ENCODE measurements at regions not wholly inside any gene's neighbourhood (a gene's known extent, or its start where the extent isn't known, plus 50 kb on each side); places are given as distances from the start of the nearest gene placed in this dataset.

GRCh38 chr5:174616036-174616435 lies 108.3 kb upstream of the MSX2 start:
- TF ChIP-seq, protein P1, sequence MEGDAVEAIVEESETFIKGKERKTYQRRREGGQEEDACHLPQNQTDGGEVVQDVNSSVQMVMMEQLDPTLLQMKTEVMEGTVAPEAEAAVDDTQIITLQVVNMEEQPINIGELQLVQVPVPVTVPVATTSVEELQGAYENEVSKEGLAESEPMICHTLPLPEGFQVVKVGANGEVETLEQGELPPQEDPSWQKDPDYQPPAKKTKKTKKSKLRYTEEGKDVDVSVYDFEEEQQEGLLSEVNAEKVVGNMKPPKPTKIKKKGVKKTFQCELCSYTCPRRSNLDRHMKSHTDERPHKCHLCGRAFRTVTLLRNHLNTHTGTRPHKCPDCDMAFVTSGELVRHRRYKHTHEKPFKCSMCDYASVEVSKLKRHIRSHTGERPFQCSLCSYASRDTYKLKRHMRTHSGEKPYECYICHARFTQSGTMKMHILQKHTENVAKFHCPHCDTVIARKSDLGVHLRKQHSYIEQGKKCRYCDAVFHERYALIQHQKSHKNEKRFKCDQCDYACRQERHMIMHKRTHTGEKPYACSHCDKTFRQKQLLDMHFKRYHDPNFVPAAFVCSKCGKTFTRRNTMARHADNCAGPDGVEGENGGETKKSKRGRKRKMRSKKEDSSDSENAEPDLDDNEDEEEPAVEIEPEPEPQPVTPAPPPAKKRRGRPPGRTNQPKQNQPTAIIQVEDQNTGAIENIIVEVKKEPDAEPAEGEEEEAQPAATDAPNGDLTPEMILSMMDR (IDR thresholded peaks at IDR 0.05; ENCODE audit: poor library complexity, severe bottlenecking) = no peak
- no peaks in the 10 kb centered on the region for H3K27me3 ChIP-seq (ENCODE audit: insufficient read depth, poor library complexity, severe bottlenecking)
- H3K27ac ChIP-seq (ENCODE audit: poor library complexity, severe bottlenecking) = no peak overlapping the region
- H3K4me3 ChIP-seq (ENCODE audit: severe bottlenecking) = no peak overlapping the region
- DNase-seq (ENCODE audit: low spot score) (no peak), ATAC-seq (ENCODE audit: low read depth) (no peak)
- H3K9me3 ChIP-seq (ENCODE audit: severe bottlenecking) = no peaks in the 10 kb centered on the region
- no peaks in the 10 kb centered on the region for H3K4me1 ChIP-seq (ENCODE audit: insufficient read depth, poor library complexity, severe bottlenecking)
- H3K36me3 ChIP-seq (ENCODE audit: low read depth) = no peaks in the 10 kb centered on the region

- no peaks in the 10 kb centered on the region for H3K27me3 ChIP-seq (ENCODE audit: insufficient read depth, poor library complexity, severe bottlenecking)
- no peaks in the 10 kb centered on the region for H3K9me3 ChIP-seq (ENCODE audit: severe bottlenecking)
- H3K4me3 ChIP-seq (ENCODE audit: severe bottlenecking) = no peak overlapping the region
- no peaks in the 10 kb centered on the region for H3K36me3 ChIP-seq (ENCODE audit: low read depth)
- TF ChIP-seq, protein P1 (IDR thresholded peaks at IDR 0.05; ENCODE audit: poor library complexity, severe bottlenecking) = no peak
- no peak for DNase-seq (ENCODE audit: low spot score)
- no peaks in the 10 kb centered on the region for H3K4me1 ChIP-seq (ENCODE audit: insufficient read depth, poor library complexity, severe bottlenecking)
- no peak overlapping the region for H3K27ac ChIP-seq (ENCODE audit: poor library complexity, severe bottlenecking)
- no peak for ATAC-seq (ENCODE audit: low read depth)
These were observed 107.1 kb upstream of the MSX2 start for GRCh38 chr5:174617285-174617684.

GRCh38 chr5:174617910-174618309 lies 106.5 kb upstream of the MSX2 start:
- no peaks in the 10 kb centered on the region for H3K4me1 ChIP-seq (ENCODE audit: insufficient read depth, poor library complexity, severe bottlenecking)
- DNase-seq (ENCODE audit: low spot score) (no peak), ATAC-seq (ENCODE audit: low read depth) (no peak)
- no peaks in the 10 kb centered on the region for H3K36me3 ChIP-seq (ENCODE audit: low read depth)
- H3K9me3 ChIP-seq (ENCODE audit: severe bottlenecking) = no peaks in the 10 kb centered on the region
- H3K27ac ChIP-seq (ENCODE audit: poor library complexity, severe bottlenecking) = no peak overlapping the region
- H3K27me3 ChIP-seq (ENCODE audit: insufficient read depth, poor library complexity, severe bottlenecking) = no peaks in the 10 kb centered on the region
- TF ChIP-seq, protein P1 (IDR thresholded peaks at IDR 0.05; ENCODE audit: poor library complexity, severe bottlenecking) = no peak
- H3K4me3 ChIP-seq (ENCODE audit: severe bottlenecking) = no peak overlapping the region

DNA sequence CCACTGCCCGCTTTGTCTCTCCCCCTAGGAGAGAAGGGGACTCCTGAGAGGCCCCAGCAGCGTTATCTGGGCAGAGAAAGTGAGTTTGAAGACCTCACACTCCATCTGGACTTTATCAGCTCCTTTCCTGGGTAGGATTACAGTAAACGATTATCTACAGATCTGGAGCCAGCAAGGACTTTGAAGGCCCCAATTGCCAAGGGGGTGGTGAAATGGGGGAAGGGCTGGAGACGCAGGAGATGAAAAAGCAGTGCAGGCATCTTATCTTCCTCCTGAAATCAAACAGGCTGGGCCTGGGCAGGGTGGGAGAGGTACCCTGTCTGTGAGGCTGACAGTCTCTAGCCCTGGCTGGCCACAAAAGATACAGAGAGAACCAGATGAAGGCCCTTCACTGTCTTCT lies 105.8 kb upstream of the MSX2 start:
- TF ChIP-seq, protein P1 (IDR thresholded peaks at IDR 0.05; ENCODE audit: poor library complexity, severe bottlenecking) = no peak
- no peaks in the 10 kb centered on the region for H3K4me1 ChIP-seq (ENCODE audit: insufficient read depth, poor library complexity, severe bottlenecking)
- no peaks in the 10 kb centered on the region for H3K27me3 ChIP-seq (ENCODE audit: insufficient read depth, poor library complexity, severe bottlenecking)
- no peak overlapping the region for H3K4me3 ChIP-seq (ENCODE audit: severe bottlenecking)
- H3K36me3 ChIP-seq (ENCODE audit: low read depth) = no peaks in the 10 kb centered on the region
- no peak overlapping the region for H3K27ac ChIP-seq (ENCODE audit: poor library complexity, severe bottlenecking)
- DNase-seq (ENCODE audit: low spot score) = no peak
- H3K9me3 ChIP-seq (ENCODE audit: severe bottlenecking) = no peaks in the 10 kb centered on the region
- no peak for ATAC-seq (ENCODE audit: low read depth)

DNA sequence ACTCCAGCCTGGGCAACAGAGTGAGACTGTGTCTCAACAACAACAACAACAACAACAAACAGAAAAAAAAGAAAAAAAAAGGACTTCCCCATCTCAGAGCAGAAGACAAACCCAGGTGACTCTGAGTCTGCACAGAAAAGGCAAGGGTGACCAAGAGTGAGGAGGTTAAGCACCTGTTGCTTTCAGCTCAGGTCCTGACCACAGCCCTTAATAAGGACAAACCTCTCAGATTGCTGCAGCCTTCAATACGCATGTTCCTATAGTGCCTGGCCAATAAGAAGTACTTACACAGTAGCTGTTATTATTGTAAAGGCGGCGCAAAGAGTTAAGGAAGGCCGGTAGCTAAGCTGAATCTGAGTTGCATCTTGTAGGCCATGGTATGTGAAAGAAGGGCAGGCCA lies 102.3 kb upstream of the MSX2 start:
- Histone ChIP-seq H3K36me3 (ENCODE audit: low read depth) (no peaks in the 10 kb centered on the region), H3K9me3 (ENCODE audit: severe bottlenecking) (no peaks in the 10 kb centered on the region), H3K27me3 (ENCODE audit: insufficient read depth, poor library complexity, severe bottlenecking) (no peaks in the 10 kb centered on the region), H3K4me1 (ENCODE audit: insufficient read depth, poor library complexity, severe bottlenecking) (no peaks in the 10 kb centered on the region), H3K4me3 (ENCODE audit: severe bottlenecking) (no peak overlapping the region), H3K27ac (ENCODE audit: poor library complexity, severe bottlenecking) (no peak overlapping the region)
- TF ChIP-seq, protein P1 (IDR thresholded peaks at IDR 0.05; ENCODE audit: poor library complexity, severe bottlenecking) = no peak
- ATAC-seq (ENCODE audit: low read depth) (no peak), DNase-seq (ENCODE audit: low spot score) (no peak)

Measured in RWPE2 (cell line).